ENCODE measurements at regions not wholly inside any gene's neighbourhood (a gene's known extent, or its start where the extent isn't known, plus 50 kb on each side); places are given as distances from the start of the nearest gene placed in this dataset.

- no peak overlapping the region for H3K4me3 ChIP-seq (ENCODE audit: low read depth, low read length)
- no peaks in the 10 kb centered on the region for H3K36me3 ChIP-seq (ENCODE audit: insufficient read depth)
- no peak overlapping the region for H3K27ac ChIP-seq (ENCODE audit: low read depth)
- no peak for DNase-seq (ENCODE audit: extremely low spot score)
- no peaks in the 10 kb centered on the region for H3K4me1 ChIP-seq (ENCODE audit: insufficient read depth)
- 91% methylated on average over 3 of the region's 3 CpGs for whole genome bisulfite sequencing
Observed at GRCh38 chr9:13648676-13649075, 369.2 kb upstream of the MPDZ start.

DNA sequence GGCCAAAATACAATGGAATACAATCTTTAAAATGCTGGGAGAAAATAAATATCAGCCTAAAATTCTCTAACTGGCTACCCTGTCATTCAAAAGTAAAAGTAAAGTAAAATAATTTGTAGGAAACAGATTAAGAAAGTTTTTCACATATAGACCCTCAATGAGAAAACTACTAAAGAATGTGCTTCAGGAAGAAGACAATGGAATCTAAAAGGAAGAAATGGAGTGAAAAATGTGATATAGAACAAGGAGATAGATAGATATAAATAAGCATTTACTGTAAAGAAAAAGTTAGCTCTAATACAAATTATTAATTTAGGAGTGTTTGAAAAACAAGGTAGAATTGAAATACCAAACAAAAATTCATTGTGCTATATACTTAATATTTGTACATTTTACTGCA lies 368.6 kb upstream of the MPDZ start:
- DNase-seq (ENCODE audit: extremely low spot score): no peak
- Histone ChIP-seq H3K4me3 (ENCODE audit: low read depth, low read length) (no peak overlapping the region), H3K4me1 (ENCODE audit: insufficient read depth) (no peaks in the 10 kb centered on the region), H3K27ac (ENCODE audit: low read depth) (no peak overlapping the region), H3K36me3 (ENCODE audit: insufficient read depth) (no peaks in the 10 kb centered on the region)

- Histone ChIP-seq H3K4me3 (ENCODE audit: low read depth, low read length) (no peak overlapping the region), H3K36me3 (ENCODE audit: insufficient read depth) (no peaks in the 10 kb centered on the region), H3K4me1 (ENCODE audit: insufficient read depth) (no peaks in the 10 kb centered on the region), H3K27ac (ENCODE audit: low read depth) (no peak overlapping the region)
- no peak for DNase-seq (ENCODE audit: extremely low spot score)
- WGBS: 64% methylated on average over 1 of the region's 1 CpG
Observed at GRCh38 chr9:13646500-13647021, 367.1 kb upstream of the MPDZ start.

DNA sequence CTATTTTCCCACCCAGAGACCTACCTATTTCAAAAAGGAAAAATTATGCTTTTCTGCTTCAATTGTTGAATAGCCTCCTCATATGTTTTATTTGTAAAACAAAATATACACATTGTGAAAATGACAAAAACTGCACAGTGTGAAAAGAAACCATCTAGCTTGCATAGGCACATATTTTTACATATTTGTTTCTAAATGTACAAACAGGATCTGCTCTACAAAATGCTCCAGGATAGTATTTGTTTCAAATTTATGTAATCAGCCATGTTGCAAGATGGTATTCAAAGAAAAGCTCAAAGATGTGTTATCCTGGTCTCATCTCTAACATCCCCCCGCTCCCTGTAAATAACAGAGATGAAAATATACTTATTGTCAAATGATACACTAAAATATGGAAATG lies 366.1 kb upstream of the MPDZ start:
- WGBS: 94% methylated on average over 1 of the region's 1 CpG
- no peak overlapping the region for H3K4me3 ChIP-seq (ENCODE audit: low read depth, low read length)
- H3K36me3 ChIP-seq (ENCODE audit: insufficient read depth): no peaks in the 10 kb centered on the region
- H3K4me1 ChIP-seq (ENCODE audit: insufficient read depth): no peaks in the 10 kb centered on the region
- no peak for DNase-seq (ENCODE audit: extremely low spot score)
- H3K27ac ChIP-seq (ENCODE audit: low read depth): no peak overlapping the region

DNA sequence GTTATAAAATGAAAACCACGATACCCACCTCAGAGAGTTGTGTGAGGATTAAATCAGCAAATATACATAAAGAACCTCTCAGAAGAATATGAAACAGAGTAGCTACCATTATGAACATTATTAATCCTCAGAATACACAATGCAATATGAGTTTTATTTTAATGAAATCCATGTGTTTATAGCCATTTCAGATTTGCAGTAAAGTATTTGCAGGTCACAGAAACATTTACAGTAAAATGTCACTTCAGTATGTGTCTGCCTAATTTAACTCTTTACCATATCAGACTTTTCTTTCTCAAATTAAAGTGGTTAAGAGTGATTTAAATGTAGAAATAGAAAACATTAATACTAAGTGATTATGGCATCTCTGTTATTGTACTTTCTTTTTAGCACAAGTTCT lies 365.2 kb upstream of the MPDZ start:
- no peak for DNase-seq (ENCODE audit: extremely low spot score)
- Histone ChIP-seq H3K4me1 (ENCODE audit: insufficient read depth) (no peaks in the 10 kb centered on the region), H3K4me3 (ENCODE audit: low read depth, low read length) (no peak overlapping the region), H3K36me3 (ENCODE audit: insufficient read depth) (no peaks in the 10 kb centered on the region), H3K27ac (ENCODE audit: low read depth) (no peak overlapping the region)
- WGBS: 38% methylated on average over 1 of the region's 1 CpG

DNA sequence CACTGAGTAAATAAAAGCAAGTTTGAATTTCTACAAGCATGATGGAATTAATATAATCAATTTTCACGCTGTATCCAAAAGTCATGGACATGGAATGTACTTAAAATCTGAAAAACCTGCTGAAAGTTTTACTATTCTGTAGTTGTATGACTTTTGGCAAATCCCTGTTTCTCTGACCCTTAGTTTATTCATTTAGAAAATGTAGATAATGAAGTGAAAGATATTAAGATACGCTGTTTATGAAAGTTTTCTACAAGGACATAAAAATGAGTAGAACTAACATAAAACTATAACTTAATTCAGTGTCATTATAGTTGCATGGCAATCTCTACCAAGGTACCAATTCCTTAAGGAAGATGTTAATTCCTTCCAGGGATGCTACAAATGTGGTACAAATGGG lies 363.2 kb upstream of the MPDZ start:
- WGBS: 77% methylated on average over 2 of the region's 2 CpGs
- Histone ChIP-seq H3K36me3 (ENCODE audit: insufficient read depth) (no peaks in the 10 kb centered on the region), H3K4me1 (ENCODE audit: insufficient read depth) (no peaks in the 10 kb centered on the region), H3K4me3 (ENCODE audit: low read depth, low read length) (no peak overlapping the region), H3K27ac (ENCODE audit: low read depth) (no peak overlapping the region)
- no peak for DNase-seq (ENCODE audit: extremely low spot score)

DNA sequence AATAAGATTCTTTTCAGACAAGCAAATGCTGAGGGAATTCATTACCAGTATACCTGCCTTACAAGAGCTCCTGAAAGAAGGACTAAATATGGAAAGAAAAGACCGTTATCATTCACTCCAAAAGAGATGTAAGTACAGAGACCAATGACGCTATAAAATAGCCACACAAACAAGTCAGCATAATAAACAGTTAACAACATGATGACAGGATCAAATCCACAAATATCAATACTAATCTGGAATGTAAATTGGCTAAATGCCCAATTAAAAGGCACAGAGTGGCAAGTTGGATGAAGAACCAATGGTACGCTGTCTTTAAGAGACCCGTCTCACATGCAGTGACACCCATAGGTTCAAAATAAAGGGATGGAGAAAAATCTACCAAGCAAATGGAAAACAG lies 349.6 kb upstream of the MPDZ start:
- WGBS: 84% methylated on average over 4 of the region's 4 CpGs
- no peak overlapping the region for H3K27ac ChIP-seq (ENCODE audit: low read depth)

DNA sequence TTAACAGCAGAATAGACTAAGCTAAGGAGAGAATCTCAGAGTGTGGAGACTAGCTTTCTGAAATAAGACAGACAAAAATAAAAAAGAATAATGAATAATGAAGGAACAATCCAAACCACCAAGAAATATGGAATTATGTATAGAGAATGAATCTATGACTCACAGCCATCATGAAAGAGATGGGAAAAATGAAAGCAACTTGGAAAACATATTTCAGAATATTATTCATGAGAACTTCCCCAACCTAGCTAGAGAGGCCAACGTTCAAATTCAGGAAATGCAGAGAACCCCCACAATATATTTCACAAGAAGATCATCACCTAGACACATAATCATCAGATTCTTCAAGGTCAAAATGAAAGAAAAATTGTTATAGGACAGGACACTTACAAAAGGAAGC lies 349.0 kb upstream of the MPDZ start:
- WGBS: 87% methylated on average over 1 of the region's 1 CpG
- DNase-seq (ENCODE audit: extremely low spot score): no peak
- Histone ChIP-seq H3K36me3 (ENCODE audit: insufficient read depth) (no peaks in the 10 kb centered on the region), H3K4me3 (ENCODE audit: low read depth, low read length) (no peak overlapping the region), H3K27ac (ENCODE audit: low read depth) (no peak overlapping the region), H3K4me1 (ENCODE audit: insufficient read depth) (no peaks in the 10 kb centered on the region)

More for the DNA sequence above, 349.6 kb upstream of the MPDZ start:
- no peak overlapping the region for H3K4me3 ChIP-seq (ENCODE audit: low read depth, low read length)
- H3K36me3 ChIP-seq (ENCODE audit: insufficient read depth): no peaks in the 10 kb centered on the region
- H3K4me1 ChIP-seq (ENCODE audit: insufficient read depth): no peaks in the 10 kb centered on the region
- no peak for DNase-seq (ENCODE audit: extremely low spot score)

DNA sequence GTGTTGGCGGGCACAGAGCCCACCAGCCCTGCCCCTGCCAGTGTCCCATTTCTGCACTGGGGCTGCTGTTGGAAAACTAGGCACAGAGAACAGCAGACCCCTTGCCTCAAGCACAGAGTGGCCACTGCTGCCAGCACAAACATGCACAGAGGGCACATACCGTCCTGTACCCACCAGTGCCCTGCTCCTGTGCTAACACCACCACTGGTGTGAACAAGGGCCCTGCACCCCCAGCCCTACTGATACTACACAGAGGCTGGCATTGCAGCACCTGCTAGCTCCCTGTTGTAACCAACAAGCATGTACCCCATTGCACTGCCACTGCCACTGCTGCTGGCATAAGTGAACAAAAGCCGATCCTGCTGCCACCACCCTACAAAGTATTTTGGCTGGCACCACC lies 348.0 kb upstream of the MPDZ start:
- Histone ChIP-seq H3K4me1 (ENCODE audit: insufficient read depth) (no peaks in the 10 kb centered on the region), H3K4me3 (ENCODE audit: low read depth, low read length) (no peak overlapping the region), H3K36me3 (ENCODE audit: insufficient read depth) (no peaks in the 10 kb centered on the region), H3K27ac (ENCODE audit: low read depth) (no peak overlapping the region)
- WGBS: over 99% methylated on average over 3 of the region's 3 CpGs
- no peak for DNase-seq (ENCODE audit: extremely low spot score)

DNA sequence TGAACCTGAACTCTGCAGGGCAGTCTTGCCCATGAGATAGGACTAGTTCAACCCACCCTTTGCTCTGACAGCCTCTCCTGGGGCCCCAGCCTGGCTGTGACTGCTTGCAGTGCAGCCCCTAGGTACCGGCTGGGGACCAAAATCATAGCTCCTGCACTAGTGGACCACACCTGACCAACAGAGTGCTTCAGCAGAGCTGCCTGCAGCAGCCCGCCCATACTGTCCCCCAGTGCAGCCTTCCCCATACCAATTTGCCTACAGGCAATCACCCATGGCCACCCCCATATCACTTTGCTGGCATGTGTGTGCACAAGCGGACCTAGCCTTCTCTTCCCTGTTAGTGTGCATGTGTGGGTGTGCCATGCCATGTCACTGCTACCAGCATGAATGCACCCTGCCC lies 347.6 kb upstream of the MPDZ start:
- WGBS: 100% methylated on average over 3 of the region's 3 CpGs
- Histone ChIP-seq H3K36me3 (ENCODE audit: insufficient read depth) (no peaks in the 10 kb centered on the region), H3K27ac (ENCODE audit: low read depth) (no peak overlapping the region), H3K4me1 (ENCODE audit: insufficient read depth) (no peaks in the 10 kb centered on the region), H3K4me3 (ENCODE audit: low read depth, low read length) (no peak overlapping the region)
- DNase-seq (ENCODE audit: extremely low spot score): no peak

- Histone ChIP-seq H3K27ac (ENCODE audit: low read depth) (no peak overlapping the region), H3K4me3 (ENCODE audit: low read depth, low read length) (no peak overlapping the region), H3K36me3 (ENCODE audit: insufficient read depth) (no peaks in the 10 kb centered on the region), H3K4me1 (ENCODE audit: insufficient read depth) (no peaks in the 10 kb centered on the region)
- DNase-seq (ENCODE audit: extremely low spot score): no peak
- 92% methylated on average over 1 of the region's 1 CpG for WGBS
Observed at GRCh38 chr9:13626601-13627000, 347.1 kb upstream of the MPDZ start.

GRCh38 chr9:13621872-13622564 lies 342.5 kb upstream of the MPDZ start:
- Histone ChIP-seq H3K36me3 (ENCODE audit: insufficient read depth) (no peaks in the 10 kb centered on the region), H3K27ac (ENCODE audit: low read depth) (no peak overlapping the region), H3K4me3 (ENCODE audit: low read depth, low read length) (no peak overlapping the region), H3K4me1 (ENCODE audit: insufficient read depth) (no peaks in the 10 kb centered on the region)
- DNase-seq (ENCODE audit: extremely low spot score): no peak
- WGBS: 60% methylated on average over 6 of the region's 6 CpGs

GRCh38 chr9:13616491-13617035 lies 337.1 kb upstream of the MPDZ start:
- no peak overlapping the region for H3K27ac ChIP-seq (ENCODE audit: low read depth)
- no peaks in the 10 kb centered on the region for H3K4me1 ChIP-seq (ENCODE audit: insufficient read depth)
- H3K4me3 ChIP-seq (ENCODE audit: low read depth, low read length): no peak overlapping the region
- 45% methylated on average over 2 of the region's 2 CpGs for WGBS
- no peaks in the 10 kb centered on the region for H3K36me3 ChIP-seq (ENCODE audit: insufficient read depth)
- no peak for DNase-seq (ENCODE audit: extremely low spot score)

- Histone ChIP-seq H3K4me1 (ENCODE audit: insufficient read depth) (no peaks in the 10 kb centered on the region), H3K36me3 (ENCODE audit: insufficient read depth) (no peaks in the 10 kb centered on the region), H3K27ac (ENCODE audit: low read depth) (no peak overlapping the region), H3K4me3 (ENCODE audit: low read depth, low read length) (no peak overlapping the region)
- no peak for DNase-seq (ENCODE audit: extremely low spot score)
- 49% methylated on average over 7 of the region's 7 CpGs for WGBS
Observed at GRCh38 chr9:13615660-13616490, 336.4 kb upstream of the MPDZ start.
